Neural progenitor cell (in vitro differentiated cells): ENCODE measurements at regions not wholly inside any gene's neighbourhood (a gene's known extent, or its start where the extent isn't known, plus 50 kb on each side); places are given as distances from the start of the nearest gene placed in this dataset.
A peak's percentile ranks its signal among the peaks of the same experiment; 100 is the strongest.
"Not testable (repeated sequence)": the region's sequence is repeated elsewhere in the genome, so short reads cannot be mapped to it uniquely, and the experiment has no call there.

ENCODE experiments used
- DNase-seq: peaks from one replicate; pipeline ENCODE4 v3.0.0-alpha.2; 2016; ENCODE audit warnings: low spot score
- H2AFZ ChIP-seq: fragments of 200-600 bp; sonication (generic); replicated peaks from 2 replicates; pipeline ENCODE4 v1.6.1; 2016; ENCODE audit warnings: antibody characterized with exemption
- H3F3A ChIP-seq: fragments of 200-600 bp; sonication (generic); 2 replicates; pipeline ENCODE4 v1.6.1; 2016; ENCODE audit warnings: antibody characterized with exemption, low read depth
- H3K27ac ChIP-seq: fragments of 200-600 bp; sonication (generic); 2 replicates; pipeline ENCODE4 v1.5.1; 2016; ENCODE audit warnings: mild to moderate bottlenecking
- H3K27me3 ChIP-seq: fragments of 200-600 bp; sonication (generic); 2 replicates; pipeline ENCODE4 v1.6.1; 2016; ENCODE audit warnings: mild to moderate bottlenecking, moderate library complexity
- H3K36me3 ChIP-seq: fragments of 200-600 bp; sonication (generic); 2 replicates; pipeline ENCODE4 v1.5.1; 2016
- H3K4me1 ChIP-seq: fragments of 200-600 bp; sonication (generic); 2 replicates; pipeline ENCODE4 v1.6.1; 2016; ENCODE audit warnings: mixed run types
- H3K4me2 ChIP-seq: fragments of 200-600 bp; sonication (generic); 2 replicates; pipeline ENCODE4 v1.6.1; 2016
- H3K4me3 ChIP-seq: fragments of 200-600 bp; sonication (generic); 2 replicates; pipeline ENCODE4 v1.5.1; 2016
- H3K79me2 ChIP-seq: fragments of 200-600 bp; sonication (generic); 2 replicates; pipeline ENCODE4 v1.6.1; 2016; ENCODE audit warnings: low read depth
- H3K9ac ChIP-seq: fragments of 200-600 bp; sonication (generic); 2 replicates; pipeline ENCODE4 v1.6.1; 2016
- H3K9me3 ChIP-seq: fragments of 200-600 bp; sonication (generic); 2 replicates; pipeline ENCODE4 v1.5.1; 2016; ENCODE audit warnings: low read depth
- H4K20me1 ChIP-seq: fragments of 200-600 bp; sonication (generic); 2 replicates; pipeline ENCODE4 v1.6.1; 2016; ENCODE audit warnings: low read depth
- H3K27ac Mint-ChIP-seq: 3 replicates; pipeline ENCODE4 v1.8.0; 2021; ENCODE audit warnings: mixed read lengths
- H3K27me3 Mint-ChIP-seq: 2 replicates; pipeline ENCODE4 v1.8.0; 2022; ENCODE audit warnings: low read depth, mild to moderate bottlenecking, inconsistent platforms, moderate library complexity, mixed read lengths; ENCODE audit not compliant: insufficient read depth
- H3K36me3 Mint-ChIP-seq: 3 replicates; pipeline ENCODE4 v1.8.0; 2021; ENCODE audit warnings: mixed read lengths
- H3K4me1 Mint-ChIP-seq: 3 replicates; pipeline ENCODE4 v1.8.0; 2021; ENCODE audit warnings: mixed read lengths
- H3K4me3 Mint-ChIP-seq: 3 replicates; pipeline ENCODE4 v1.8.0; 2021; ENCODE audit warnings: mild to moderate bottlenecking, moderate library complexity, mixed read lengths
- H3K9me3 Mint-ChIP-seq: 3 replicates; pipeline ENCODE4 v1.8.0; 2020; ENCODE audit warnings: mixed read lengths
- CTCF ChIP-seq: fragments of 200-600 bp; sonication (generic); IDR thresholded peaks from 2 replicates; pipeline ENCODE4 v1.5.1; 2017; ENCODE audit warnings: antibody characterized with exemption, mild to moderate bottlenecking
- EZH2 ChIP-seq: fragments of 200-600 bp; sonication (generic); IDR thresholded peaks from 2 replicates; pipeline ENCODE4 v1.6.1; 2017; ENCODE audit warnings: antibody characterized with exemption, mild to moderate bottlenecking, moderate library complexity
- EZH2phosphoT487 ChIP-seq: fragments of 200-600 bp; sonication (generic); IDR thresholded peaks from 2 replicates; pipeline ENCODE4 v1.6.1; 2017; ENCODE audit warnings: antibody characterized with exemption

DNA sequence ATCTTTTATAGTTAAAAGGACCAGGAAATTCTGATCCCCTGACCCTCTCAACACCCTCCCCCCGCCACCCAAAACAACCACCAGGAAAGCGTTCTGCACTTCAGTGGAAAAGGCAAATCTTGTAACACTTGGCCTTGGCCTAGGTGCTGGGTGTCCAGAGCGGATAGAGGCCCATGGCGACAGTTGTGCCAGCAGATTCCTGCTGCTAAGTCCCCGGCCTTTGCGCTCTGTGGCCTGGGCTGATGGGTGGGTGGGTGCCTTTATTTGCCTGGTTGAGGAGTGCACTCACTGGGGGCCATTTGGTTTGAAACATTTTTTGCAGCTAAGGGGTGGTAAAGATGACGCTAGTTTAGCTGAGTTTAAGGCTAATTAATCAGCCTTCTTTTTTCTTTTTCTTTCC, 127.9 kb upstream of the ERRFI1 start:
- no peak overlapping the region for H3K4me3 ChIP-seq
- no peaks in the 10 kb centered on the region for H3K79me2 ChIP-seq
- no peaks in the 10 kb centered on the region for H3K36me3 Mint-ChIP-seq
- H3K9me3 Mint-ChIP-seq, result peaks cover 18% of the 10 kb centered on the region
- H3K27me3 Mint-ChIP-seq, result peaks cover 2% of the 10 kb centered on the region
- H3K36me3 ChIP-seq, result no peaks in the 10 kb centered on the region
- TF ChIP-seq EZH2, result no peak
- TF ChIP-seq EZH2phosphoT487, result no peak
- H3K9me3 ChIP-seq, result no peaks in the 10 kb centered on the region
- no peaks in the 10 kb centered on the region for H4K20me1 ChIP-seq
- H3K27ac ChIP-seq, result no peak overlapping the region
- H2AFZ ChIP-seq, result no peak overlapping the region
- peaks cover 13% of the 10 kb centered on the region for H3K4me1 Mint-ChIP-seq
- no peak overlapping the region for H3K9ac ChIP-seq
- H3K4me1 ChIP-seq, result peaks cover 25% of the 10 kb centered on the region
- H3K27me3 ChIP-seq, result no peaks in the 10 kb centered on the region
- H3F3A ChIP-seq, result peaks cover 28% of the 10 kb centered on the region
- no peak overlapping the region for H3K27ac Mint-ChIP-seq
- H3K4me3 Mint-ChIP-seq, result no peak overlapping the region
- no peak for DNase-seq
- H3K4me2 ChIP-seq, result no peak overlapping the region

DNA sequence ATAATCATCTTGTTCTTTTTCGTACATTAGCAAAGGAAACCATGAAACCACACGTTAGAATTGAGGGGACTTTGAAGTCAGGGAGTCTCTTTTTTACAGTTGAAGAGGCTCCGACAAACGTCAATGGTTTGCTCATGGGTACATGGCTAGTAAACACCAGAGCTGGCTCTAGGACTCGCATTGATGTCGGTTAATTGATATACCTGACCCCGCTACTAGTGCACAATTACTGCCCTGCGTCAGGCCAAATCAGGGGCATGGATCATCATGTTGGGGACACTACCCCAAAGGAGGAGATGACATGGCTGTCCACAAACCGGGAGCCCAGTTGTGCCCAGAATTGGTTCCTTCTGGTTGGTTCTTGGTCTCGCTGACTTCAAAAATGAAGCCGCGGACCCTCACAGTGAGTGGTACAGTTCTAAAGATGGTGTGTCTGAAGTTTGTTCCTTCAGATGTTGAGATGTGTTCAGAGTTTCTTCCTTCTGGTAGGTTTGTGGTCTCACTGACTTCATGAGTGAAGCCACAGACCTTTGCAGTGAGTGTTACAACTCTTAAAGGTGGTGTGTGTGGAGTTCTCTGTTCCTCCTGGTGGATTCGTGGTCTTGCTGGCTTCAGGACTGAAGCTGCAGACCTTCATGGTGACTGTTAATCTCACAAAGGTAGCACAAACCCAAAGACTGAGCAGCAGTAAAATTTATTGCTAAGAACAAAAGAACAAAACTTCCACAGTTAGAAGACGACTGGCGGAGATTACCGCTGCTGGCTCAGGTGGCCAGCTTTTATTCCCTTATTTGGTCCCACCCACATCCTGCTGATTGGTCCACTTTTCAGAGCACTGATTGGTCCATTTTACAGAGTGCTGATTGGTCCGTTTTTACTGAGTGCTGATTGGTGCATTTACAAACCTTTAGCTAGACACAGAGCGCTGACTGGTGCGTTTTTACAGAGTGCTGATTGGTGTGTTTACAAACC, 126.9 kb upstream of the ERRFI1 start:
- no peak overlapping the region for H3K4me3 Mint-ChIP-seq
- no peaks in the 10 kb centered on the region for H3K36me3 Mint-ChIP-seq
- DNase-seq, result no peak
- Histone ChIP-seq H3K27me3 (no peaks in the 10 kb centered on the region), H3K4me2 (no peak overlapping the region), H3K79me2 (no peaks in the 10 kb centered on the region), H3K27ac (no peak overlapping the region), H3K9ac (no peak overlapping the region), H3K4me1 (peaks cover 25% of the 10 kb centered on the region), H3K9me3 (no peaks in the 10 kb centered on the region), H3K4me3 (no peak overlapping the region), H3F3A (peaks cover 28% of the 10 kb centered on the region), H3K36me3 (no peaks in the 10 kb centered on the region), H2AFZ (no peak overlapping the region), H4K20me1 (no peaks in the 10 kb centered on the region)
- H3K27ac Mint-ChIP-seq, result no peak overlapping the region
- no peak for TF ChIP-seq CTCF
- TF ChIP-seq EZH2phosphoT487, result no peak
- no peak for TF ChIP-seq EZH2
- peaks cover 13% of the 10 kb centered on the region for H3K4me1 Mint-ChIP-seq
- peaks cover 2% of the 10 kb centered on the region for H3K27me3 Mint-ChIP-seq
- peaks cover 17% of the 10 kb centered on the region for H3K9me3 Mint-ChIP-seq

DNA sequence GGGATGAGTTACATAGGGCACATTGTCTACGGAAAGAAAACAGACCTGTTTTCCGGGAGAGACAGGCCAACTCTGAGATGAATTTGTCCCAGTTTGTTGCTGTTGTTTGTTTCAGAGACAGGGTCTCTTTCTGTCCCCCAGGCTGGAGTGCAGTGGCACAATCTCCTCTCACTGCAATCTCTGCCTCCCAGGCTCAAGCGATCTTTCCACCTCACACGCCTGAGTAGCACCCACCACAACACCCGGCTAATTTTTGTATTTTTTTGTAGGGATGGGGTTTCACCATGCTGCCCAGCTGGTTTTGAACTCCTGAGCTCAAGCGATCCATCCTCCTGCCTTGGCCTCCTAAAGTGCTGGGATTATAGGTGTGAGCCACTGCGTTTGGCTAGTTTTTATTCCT, 125.5 kb upstream of the ERRFI1 start:
- Histone ChIP-seq H3K9ac (no peak overlapping the region), H3F3A (peaks cover 28% of the 10 kb centered on the region), H3K27ac (no peak overlapping the region), H3K27me3 (no peaks in the 10 kb centered on the region), H2AFZ (peak overlapping the region; percentile 30), H3K4me2 (no peak overlapping the region), H3K79me2 (no peaks in the 10 kb centered on the region), H3K36me3 (no peaks in the 10 kb centered on the region), H4K20me1 (no peaks in the 10 kb centered on the region), H3K9me3 (no peaks in the 10 kb centered on the region), H3K4me3 (no peak overlapping the region), H3K4me1 (peaks cover 20% of the 10 kb centered on the region)
- Mint-ChIP-seq H3K9me3 (peaks cover 11% of the 10 kb centered on the region), H3K27ac (no peak overlapping the region), H3K4me1 (peaks cover 13% of the 10 kb centered on the region), H3K4me3 (no peak overlapping the region), H3K36me3 (no peaks in the 10 kb centered on the region), H3K27me3 (peaks cover 2% of the 10 kb centered on the region)
- no peak for DNase-seq
- TF ChIP-seq EZH2 (no peak), CTCF (no peak), EZH2phosphoT487 (no peak)

DNA sequence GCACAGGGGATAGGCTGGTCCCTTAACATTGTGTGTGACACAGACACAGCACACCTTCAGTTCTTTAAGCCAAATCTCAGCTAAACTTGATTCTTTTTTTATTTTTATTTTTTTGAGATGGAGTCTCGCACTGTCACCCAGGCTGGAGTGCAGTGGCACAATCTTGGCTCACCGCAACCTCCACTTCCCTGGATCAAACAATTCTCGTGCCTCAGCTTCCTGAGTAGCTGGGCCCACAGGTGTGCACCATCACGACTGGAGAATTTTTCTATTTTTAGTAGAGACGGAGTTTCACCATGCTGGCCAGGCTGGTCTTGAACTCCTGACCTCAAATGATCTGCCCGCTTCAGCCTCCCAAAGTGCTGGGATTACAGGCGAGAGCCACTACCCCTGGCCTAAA, 123.6 kb upstream of the ERRFI1 start:
- H3K27me3 Mint-ChIP-seq, H3F3A ChIP-seq, H3K27ac Mint-ChIP-seq, H3K9me3 ChIP-seq, H3K4me3 ChIP-seq, DNase-seq, H2AFZ ChIP-seq, H3K4me2 ChIP-seq, H3K36me3 Mint-ChIP-seq, H3K27ac ChIP-seq, H4K20me1 ChIP-seq, H3K9ac ChIP-seq, H3K4me1 Mint-ChIP-seq, H3K36me3 ChIP-seq, H3K27me3 ChIP-seq, H3K4me1 ChIP-seq, H3K79me2 ChIP-seq, H3K4me3 Mint-ChIP-seq: not testable (repeated sequence)
- H3K9me3 Mint-ChIP-seq, result peaks cover 11% of the 10 kb centered on the region
